ENCODE measurements at regions not wholly inside any gene's neighbourhood (a gene's known extent, or its start where the extent isn't known, plus 50 kb on each side); places are given as distances from the start of the nearest gene placed in this dataset.
"Not testable (repeated sequence)": the region's sequence is repeated elsewhere in the genome, so short reads cannot be mapped to it uniquely, and the experiment has no call there.

- no peak for ATAC-seq
- intact Hi-C loops (cut with DNase I) = no loop called here
- DNase-seq (ENCODE audit: low spot score) = no peak
Measured at GRCh38 chr3:26018889-26019288, 229.0 kb downstream of the OXSM start.

DNA sequence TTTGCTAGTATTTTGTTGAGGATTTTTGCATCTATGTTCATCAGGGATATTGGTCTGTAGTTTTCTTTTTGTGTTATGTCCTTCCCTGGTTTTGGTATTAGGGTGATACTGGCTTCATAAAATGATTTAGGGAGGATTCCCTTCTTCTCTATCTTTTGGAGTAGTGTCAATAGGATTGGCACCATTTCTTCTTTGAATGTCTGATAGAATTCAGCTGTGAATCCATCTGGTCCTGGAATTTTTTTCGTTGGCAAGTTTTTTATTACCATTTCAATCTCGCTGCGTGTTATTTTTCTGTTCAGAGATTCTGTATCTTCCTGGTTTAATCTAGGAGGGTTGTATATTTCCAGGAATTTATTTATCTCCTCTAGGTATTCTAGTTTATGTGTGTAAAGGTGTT lies 234.3 kb downstream of the OXSM start:
- DNase-seq (ENCODE audit: low spot score); intact Hi-C loops (cut with DNase I); ATAC-seq: not testable (repeated sequence)

- ATAC-seq = no peak
- no peak for DNase-seq (ENCODE audit: low spot score)
- intact Hi-C loops (cut with DNase I) = no loop called here
Measured at GRCh38 chr3:26029321-26029720, 239.4 kb downstream of the OXSM start.

GRCh38 chr3:26042126-26042525 lies 252.2 kb downstream of the OXSM start:
- intact Hi-C loops (cut with DNase I); ATAC-seq; DNase-seq (ENCODE audit: low spot score): not testable (repeated sequence)

DNA sequence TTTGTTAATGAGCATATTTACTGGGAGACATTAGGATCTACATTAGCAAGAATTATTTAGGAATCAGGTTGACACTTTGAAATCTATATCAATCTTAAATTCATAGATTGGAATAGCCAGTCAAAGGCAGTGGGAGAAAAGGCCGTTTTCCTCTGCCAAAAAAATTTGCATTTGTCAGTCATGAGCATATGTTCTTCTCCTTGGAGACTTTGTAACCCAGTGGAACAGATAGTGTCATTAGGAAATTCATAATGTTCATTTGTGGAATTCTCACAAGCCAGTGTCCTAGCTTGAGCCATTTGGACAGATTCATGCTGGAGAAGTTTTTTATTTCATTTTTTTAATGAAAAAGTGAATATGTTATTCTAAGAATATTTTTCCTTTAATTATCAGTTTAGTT lies 260.1 kb downstream of the OXSM start:
- ATAC-seq (no peak), DNase-seq (ENCODE audit: low spot score) (no peak)
- intact Hi-C loops (cut with DNase I) = no loop called here

GRCh38 chr3:26050776-26051175 lies 260.9 kb downstream of the OXSM start:
- ATAC-seq (no peak), DNase-seq (ENCODE audit: low spot score) (no peak)
- intact Hi-C loops (cut with DNase I) = no loop called here

DNA sequence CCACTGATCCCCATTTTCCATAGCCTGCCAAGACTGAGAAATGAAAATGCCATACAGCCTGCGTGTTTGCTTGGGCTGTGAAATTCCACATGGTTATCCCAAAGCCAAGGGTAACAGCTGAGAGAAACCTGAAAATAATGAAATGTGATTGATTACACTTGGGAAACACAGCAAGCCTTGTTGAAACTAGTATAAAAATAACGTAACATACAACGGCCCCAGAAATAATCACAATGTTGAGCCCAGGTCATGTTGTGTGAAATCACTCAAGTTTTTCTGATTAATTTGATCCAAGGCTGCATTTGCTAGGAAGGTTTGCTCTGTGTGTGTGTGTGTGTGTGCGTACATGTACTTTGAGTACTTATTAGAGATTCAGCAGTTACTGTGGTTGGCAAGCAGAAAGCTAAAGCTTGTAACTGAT lies 269.0 kb downstream of the OXSM start:
- intact Hi-C loops (cut with DNase I) = no loop called here
- ATAC-seq = no peak

GRCh38 chr3:26061947-26062346 lies 272.1 kb downstream of the OXSM start:
- intact Hi-C loops (cut with DNase I) = no loop called here
- DNase-seq (ENCODE audit: low spot score) (no peak), ATAC-seq (no peak)

More for the DNA sequence above, 269.0 kb downstream of the OXSM start:
- DNase-seq (ENCODE audit: low spot score) = no peak

- intact Hi-C loops (cut with DNase I) = no loop called here
- ATAC-seq (no peak), DNase-seq (ENCODE audit: low spot score) (no peak)
Measured at GRCh38 chr3:26064297-26064696, 274.4 kb downstream of the OXSM start.

GRCh38 chr3:26068890-26069289 lies 279.0 kb downstream of the OXSM start:
- DNase-seq (ENCODE audit: low spot score) (no peak), ATAC-seq (no peak)
- intact Hi-C loops (cut with DNase I) = no loop called here

DNA sequence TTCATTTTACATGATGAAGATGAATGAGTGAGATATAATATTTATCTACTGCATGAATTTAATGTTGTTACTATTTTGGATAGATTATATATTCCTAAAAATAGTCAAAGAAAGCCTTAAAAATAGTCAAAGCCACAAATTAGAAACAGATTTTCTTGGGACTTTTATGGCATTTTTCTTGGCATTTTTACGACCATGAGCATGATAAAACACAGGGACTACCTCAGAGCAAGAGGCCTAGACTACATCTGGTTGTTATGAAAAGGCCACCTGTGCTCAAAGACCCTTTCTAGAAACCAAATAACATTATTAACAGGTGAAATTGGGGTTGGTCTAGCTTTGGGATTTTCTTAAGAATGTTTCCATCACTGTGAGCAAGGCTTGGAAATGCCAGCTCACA lies 281.0 kb downstream of the OXSM start:
- intact Hi-C loops (cut with DNase I) = no loop called here
- no peak for DNase-seq (ENCODE audit: low spot score)
- no peak for ATAC-seq

GRCh38 chr3:26074080-26074479 lies 284.2 kb downstream of the OXSM start:
- DNase-seq (ENCODE audit: low spot score) (no peak), ATAC-seq (no peak)
- intact Hi-C loops (cut with DNase I) = no loop called here

DNA sequence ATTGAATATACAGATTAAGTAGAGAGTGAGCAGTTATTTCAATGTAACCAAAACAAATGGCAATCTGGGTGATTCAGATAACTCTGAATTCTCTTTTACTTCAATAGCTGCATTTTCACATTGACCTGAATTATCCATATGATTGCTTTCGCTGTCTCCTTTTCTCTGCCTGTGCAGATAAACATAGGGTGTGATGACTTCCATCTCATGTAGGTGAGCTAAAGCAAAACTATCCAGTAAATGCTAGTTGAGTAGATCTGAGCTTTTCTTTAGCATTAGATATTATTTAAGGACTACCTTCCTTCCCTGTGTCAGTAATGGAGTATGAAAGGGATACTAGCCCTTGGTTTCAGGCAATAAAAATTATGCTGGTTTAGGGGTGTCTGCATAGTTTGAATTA lies 288.6 kb downstream of the OXSM start:
- no peak for ATAC-seq
- DNase-seq (ENCODE audit: low spot score) = no peak
- intact Hi-C loops (cut with DNase I) = no loop called here

DNA sequence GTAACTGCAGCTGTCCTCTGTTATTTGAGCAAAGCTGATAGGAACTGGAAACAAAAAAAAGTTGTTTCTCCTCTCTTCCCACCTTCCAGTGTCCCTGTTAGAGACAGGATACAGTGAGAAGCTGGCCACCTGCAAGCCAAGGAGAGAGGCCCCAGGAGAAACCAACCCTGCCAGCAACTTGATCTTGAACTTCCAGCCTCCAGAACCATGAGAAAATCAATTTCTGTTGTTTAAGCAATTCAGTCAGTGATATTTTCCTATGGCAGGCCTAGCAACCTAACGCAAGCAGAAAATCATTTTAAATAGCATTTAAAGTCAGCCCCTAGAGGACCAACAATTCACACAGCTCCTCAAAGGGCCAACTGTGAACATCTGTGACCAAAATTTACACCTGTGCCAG lies 291.3 kb downstream of the OXSM start:
- DNase-seq (ENCODE audit: low spot score) (no peak), ATAC-seq (no peak)
- intact Hi-C loops (cut with DNase I) = no loop called here

- ATAC-seq (no peak), DNase-seq (ENCODE audit: low spot score) (no peak)
- intact Hi-C loops (cut with DNase I) = no loop called here
Measured at GRCh38 chr3:26081806-26082205, 291.9 kb downstream of the OXSM start.

- ATAC-seq (no peak), DNase-seq (ENCODE audit: low spot score) (no peak)
- intact Hi-C loops (cut with DNase I) = no loop called here
Measured at GRCh38 chr3:26082911-26083310, 293.0 kb downstream of the OXSM start.

DNA sequence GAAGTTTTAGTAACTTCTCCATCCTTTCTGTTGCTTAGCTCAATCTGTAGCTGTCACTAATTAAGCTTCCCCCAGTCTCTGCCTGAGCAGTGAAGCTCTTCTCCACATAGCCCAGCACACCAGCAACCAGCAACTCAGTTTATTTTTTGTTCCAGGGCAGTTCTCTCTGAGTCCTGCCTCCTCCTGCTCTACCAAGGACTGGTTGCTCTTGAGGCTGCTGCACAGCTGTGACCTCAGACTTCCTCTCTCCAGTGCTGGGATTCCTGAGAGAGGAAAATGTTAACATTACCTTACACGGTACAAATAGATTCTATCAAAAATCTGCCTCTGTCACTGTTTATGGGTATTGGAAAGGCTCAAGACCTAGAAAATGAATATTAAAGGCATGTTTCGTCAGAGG lies 294.7 kb downstream of the OXSM start:
- intact Hi-C loops (cut with DNase I) = no loop called here
- DNase-seq (ENCODE audit: low spot score) = no peak
- peak; percentile 44 for ATAC-seq

DNA sequence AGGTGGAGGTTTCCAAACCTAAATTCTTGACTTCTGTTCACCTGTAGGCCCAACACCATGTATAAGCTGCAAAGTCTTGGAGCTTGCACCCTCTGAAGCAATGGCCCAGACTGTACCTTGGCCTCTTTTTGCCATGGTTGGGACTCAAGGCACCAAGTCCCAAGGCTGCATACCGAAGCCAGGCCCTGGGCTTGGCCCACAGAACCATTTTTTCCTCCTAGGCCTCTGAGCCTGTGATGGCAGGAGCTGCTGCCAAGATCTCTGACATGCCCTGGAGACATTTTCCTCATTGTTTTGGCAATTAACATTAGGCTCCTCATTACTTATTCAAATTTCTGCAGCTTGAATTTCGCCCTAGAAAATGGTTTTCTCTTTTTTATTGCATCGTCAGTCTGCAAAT lies 297.9 kb downstream of the OXSM start:
- no peak for ATAC-seq
- intact Hi-C loops (cut with DNase I) = no loop called here
- no peak for DNase-seq (ENCODE audit: low spot score)

- DNase-seq (ENCODE audit: low spot score) (no peak), ATAC-seq (no peak)
- intact Hi-C loops (cut with DNase I) = no loop called here
Measured at GRCh38 chr3:26089249-26089648, 299.4 kb downstream of the OXSM start.

DNA sequence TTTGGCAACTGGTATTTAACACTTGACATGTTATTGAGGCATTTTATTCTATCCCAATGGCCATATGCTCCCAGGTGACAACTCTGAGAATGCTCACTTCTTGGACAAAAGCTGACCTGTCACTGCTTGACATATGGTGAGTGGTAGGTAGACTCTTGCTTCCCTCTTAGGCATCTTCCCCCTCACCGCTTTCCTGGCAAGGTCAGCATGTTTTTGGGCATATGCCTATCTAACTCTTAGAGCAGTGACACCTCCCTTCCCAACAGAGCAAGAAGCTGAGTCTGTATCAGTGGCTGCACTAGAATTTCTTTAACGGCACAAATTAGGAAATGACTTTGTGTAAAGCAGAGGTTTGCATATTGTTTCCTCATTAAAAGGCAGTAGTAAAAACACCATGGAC lies 300.7 kb downstream of the OXSM start:
- ATAC-seq (no peak), DNase-seq (ENCODE audit: low spot score) (no peak)
- intact Hi-C loops (cut with DNase I) = no loop called here

DNA sequence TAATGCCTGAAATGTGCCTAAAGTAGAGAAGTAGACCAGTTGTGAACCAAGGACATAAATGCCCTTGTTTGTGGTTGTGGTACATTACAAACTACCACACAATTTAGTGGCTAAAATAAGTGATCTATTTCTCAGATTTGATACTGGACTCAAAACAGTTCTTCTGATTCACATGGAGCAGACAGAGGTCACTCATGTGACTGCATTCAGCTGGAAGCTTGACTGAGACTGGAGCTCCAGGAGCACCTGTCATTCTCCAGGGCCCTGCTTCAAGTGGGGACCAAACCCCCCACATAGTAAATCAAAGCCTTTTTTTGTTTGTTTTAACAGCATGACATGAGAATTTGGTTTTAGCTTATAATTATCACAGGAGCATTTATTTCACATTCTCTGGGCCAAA lies 301.2 kb downstream of the OXSM start:
- DNase-seq (ENCODE audit: low spot score) (no peak), ATAC-seq (no peak)
- intact Hi-C loops (cut with DNase I) = no loop called here

DNA sequence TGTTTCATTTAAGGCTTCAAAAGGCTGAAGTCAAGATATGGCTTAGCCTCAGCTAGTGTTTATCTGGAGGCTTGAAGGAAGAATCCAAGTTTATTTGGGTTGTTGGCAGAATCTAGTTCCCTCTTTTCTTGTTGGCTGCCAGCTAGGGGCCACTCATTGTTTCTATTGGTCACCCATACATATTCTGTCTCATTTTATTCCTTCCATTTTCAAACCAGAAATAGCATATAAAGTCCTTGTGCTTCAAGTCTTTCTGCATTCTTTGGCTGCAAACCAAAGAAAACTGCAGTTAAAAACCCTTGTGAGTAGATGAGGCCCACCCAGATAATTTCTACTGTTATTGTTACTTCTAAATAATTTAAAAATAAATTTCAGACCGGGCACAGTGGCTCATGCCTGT lies 301.7 kb downstream of the OXSM start:
- DNase-seq (ENCODE audit: low spot score) (no peak), ATAC-seq (no peak)
- intact Hi-C loops (cut with DNase I) = no loop called here
